MM.1S (cell line): ENCODE measurements at regions not wholly inside any gene's neighbourhood (a gene's known extent, or its start where the extent isn't known, plus 50 kb on each side); places are given as distances from the start of the nearest gene placed in this dataset.

Experiments
- DNase-seq: peaks from one replicate; pipeline ENCODE4 v3.0.0-alpha.2; 2015
- H2AFZ ChIP-seq: fragments of 300-600 bp; sonication (generic); 2 replicates; pipeline ENCODE4 v1.6.0; 2016; ENCODE audit warnings: antibody characterized with exemption, low read length
- H3F3A ChIP-seq: fragments of 300-600 bp; sonication (generic); 2 replicates; pipeline ENCODE4 v1.6.1; 2016; ENCODE audit warnings: mild to moderate bottlenecking, antibody characterized with exemption, low read length, moderate library complexity, mixed read lengths; ENCODE audit not compliant: insufficient read depth
- H3K27ac ChIP-seq: fragments of 300-600 bp; sonication (generic); 2 replicates; pipeline ENCODE4 v1.5.1; 2016; ENCODE audit warnings: mild to moderate bottlenecking, low read length
- H3K27me3 ChIP-seq: fragments of 300-600 bp; sonication (generic); replicated peaks from 2 replicates; pipeline ENCODE4 v1.6.0; 2016; ENCODE audit warnings: low read length; ENCODE audit not compliant: insufficient read depth
- H3K36me3 ChIP-seq: fragments of 300-600 bp; sonication (generic); replicated peaks from 2 replicates; pipeline ENCODE4 v1.6.1; 2016; ENCODE audit warnings: mild to moderate bottlenecking, low read length, mixed read lengths; ENCODE audit not compliant: insufficient read depth
- H3K4me1 ChIP-seq: fragments of 300-600 bp; sonication (generic); 2 replicates; pipeline ENCODE4 v1.6.1; 2016; ENCODE audit warnings: low read length, mixed read lengths
- H3K4me2 ChIP-seq: fragments of 300-600 bp; sonication (generic); 2 replicates; pipeline ENCODE4 v1.6.0; 2016; ENCODE audit warnings: low read depth, low read length
- H3K4me3 ChIP-seq: fragments of 300-600 bp; sonication (generic); 2 replicates; pipeline ENCODE4 v1.5.1; 2016; ENCODE audit warnings: low read length, mixed read lengths
- H3K79me2 ChIP-seq: fragments of 300-600 bp; sonication (generic); 2 replicates; pipeline ENCODE4 v1.6.1; 2016; ENCODE audit warnings: mixed run types, low read length, mixed read lengths
- H3K9ac ChIP-seq: fragments of 300-600 bp; sonication (generic); 2 replicates; pipeline ENCODE4 v1.6.1; 2016; ENCODE audit warnings: low read length, mixed read lengths
- H3K9me2 ChIP-seq: fragments of 300-600 bp; sonication (generic); replicated peaks from 2 replicates; pipeline ENCODE4 v1.6.1; 2016; ENCODE audit warnings: mild to moderate bottlenecking, low read length, mixed read lengths; ENCODE audit not compliant: insufficient read depth
- H3K9me3 ChIP-seq: fragments of 300-600 bp; sonication (generic); replicated peaks from 2 replicates; pipeline ENCODE4 v1.6.1; 2016; ENCODE audit warnings: mild to moderate bottlenecking, low read length, mixed read lengths; ENCODE audit not compliant: insufficient read depth
- H4K20me1 ChIP-seq: fragments of 300-600 bp; sonication (generic); 2 replicates; pipeline ENCODE4 v1.6.1; 2016; ENCODE audit warnings: mild to moderate bottlenecking, low read length, moderate library complexity, mixed read lengths; ENCODE audit not compliant: insufficient read depth
- CTCF ChIP-seq: fragments of 300-600 bp; sonication (generic); IDR thresholded peaks from 2 replicates; pipeline ENCODE4 v1.5.1; 2016; ENCODE audit warnings: antibody characterized with exemption, low read length, mixed read lengths
- EZH2 ChIP-seq: fragments of 300-600 bp; sonication (generic); optimal IDR thresholded peaks from 2 replicates; pipeline ENCODE3; 2017; ENCODE audit warnings: low read depth, mild to moderate bottlenecking, antibody characterized with exemption, low read length, mixed read lengths
- EZH2phosphoT487 ChIP-seq: fragments of 300-600 bp; sonication (generic); IDR thresholded peaks from 2 replicates; pipeline ENCODE4 v1.6.1; 2018; ENCODE audit warnings: antibody characterized with exemption, low read length

- H3K79me2 ChIP-seq, result no peaks in the 10 kb centered on the region
- H3K27ac ChIP-seq, result no peak overlapping the region
- no peaks in the 10 kb centered on the region for H3K9me2 ChIP-seq
- no peaks in the 10 kb centered on the region for H3F3A ChIP-seq
- no peak overlapping the region for H3K4me3 ChIP-seq
- TF ChIP-seq EZH2 (no peak), EZH2phosphoT487 (no peak), CTCF (no peak)
- H3K4me1 ChIP-seq, result no peaks in the 10 kb centered on the region
- no peak overlapping the region for H3K4me2 ChIP-seq
- no peaks in the 10 kb centered on the region for H3K27me3 ChIP-seq
- no peaks in the 10 kb centered on the region for H4K20me1 ChIP-seq
- no peak for DNase-seq
- H3K9me3 ChIP-seq, result no peaks in the 10 kb centered on the region
- no peak overlapping the region for H3K9ac ChIP-seq
- H3K36me3 ChIP-seq, result no peaks in the 10 kb centered on the region
- H2AFZ ChIP-seq, result no peak overlapping the region
Observed at GRCh38 chr6:99186417-99186816, 163.1 kb downstream of the FAXC start.

DNA sequence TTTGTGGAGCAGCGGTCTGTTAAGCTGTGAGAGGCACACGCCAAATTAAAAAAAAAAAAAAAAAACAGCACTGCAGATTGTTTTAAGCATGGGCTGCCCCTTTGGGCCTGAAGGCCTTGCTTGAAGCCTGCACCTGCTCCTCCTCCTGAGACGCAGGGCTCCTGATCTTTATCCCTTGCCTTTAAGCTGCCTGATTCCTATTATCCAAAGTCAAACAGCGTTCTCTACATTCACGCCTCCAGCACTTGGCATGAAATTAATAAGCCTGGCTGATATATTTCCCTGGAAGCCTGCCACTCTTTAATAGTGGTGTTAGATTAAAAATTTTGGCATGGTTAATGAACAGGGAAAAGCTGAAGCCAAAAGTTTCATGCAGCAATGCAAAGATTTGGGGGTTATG, 163.9 kb downstream of the FAXC start:
- Histone ChIP-seq H3K4me2 (no peak overlapping the region), H3K9ac (no peak overlapping the region), H3K27ac (no peak overlapping the region), H3K9me2 (no peaks in the 10 kb centered on the region), H3K9me3 (no peaks in the 10 kb centered on the region), H3K4me1 (no peaks in the 10 kb centered on the region), H3K4me3 (no peak overlapping the region), H3K27me3 (no peaks in the 10 kb centered on the region), H3F3A (no peaks in the 10 kb centered on the region), H3K79me2 (no peaks in the 10 kb centered on the region), H4K20me1 (no peaks in the 10 kb centered on the region), H3K36me3 (no peaks in the 10 kb centered on the region), H2AFZ (no peak overlapping the region)
- TF ChIP-seq EZH2phosphoT487 (no peak), EZH2 (no peak), CTCF (no peak)
- DNase-seq, result no peak

DNA sequence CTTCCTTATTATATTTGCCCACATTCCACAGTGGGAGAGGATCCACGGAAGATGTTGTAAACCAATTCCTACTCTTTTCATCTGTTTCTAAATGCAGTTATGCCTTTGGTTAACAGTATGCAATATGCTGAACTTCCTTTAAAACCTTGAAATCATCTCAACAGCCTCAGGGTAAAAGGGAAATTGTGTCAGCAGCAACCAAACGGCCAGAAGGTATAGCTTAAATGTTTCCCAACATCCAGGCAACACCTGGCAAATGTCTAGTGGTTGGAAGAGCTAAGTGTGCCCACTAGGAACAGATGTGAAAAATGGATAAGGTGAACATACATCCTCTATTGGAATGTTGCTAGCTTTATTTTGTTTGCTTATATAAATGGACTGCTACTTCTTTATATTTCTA, 164.8 kb downstream of the FAXC start:
- Histone ChIP-seq H3K27ac (no peak overlapping the region), H3K79me2 (no peaks in the 10 kb centered on the region), H3K9me3 (no peaks in the 10 kb centered on the region), H3K4me3 (no peak overlapping the region), H3K4me1 (no peaks in the 10 kb centered on the region), H3F3A (no peaks in the 10 kb centered on the region), H3K9ac (no peak overlapping the region), H3K9me2 (no peaks in the 10 kb centered on the region), H3K27me3 (no peaks in the 10 kb centered on the region), H3K4me2 (no peak overlapping the region), H4K20me1 (no peaks in the 10 kb centered on the region), H2AFZ (no peak overlapping the region), H3K36me3 (no peaks in the 10 kb centered on the region)
- DNase-seq, result no peak
- no peak for TF ChIP-seq EZH2phosphoT487
- TF ChIP-seq CTCF, result no peak
- no peak for TF ChIP-seq EZH2

DNA sequence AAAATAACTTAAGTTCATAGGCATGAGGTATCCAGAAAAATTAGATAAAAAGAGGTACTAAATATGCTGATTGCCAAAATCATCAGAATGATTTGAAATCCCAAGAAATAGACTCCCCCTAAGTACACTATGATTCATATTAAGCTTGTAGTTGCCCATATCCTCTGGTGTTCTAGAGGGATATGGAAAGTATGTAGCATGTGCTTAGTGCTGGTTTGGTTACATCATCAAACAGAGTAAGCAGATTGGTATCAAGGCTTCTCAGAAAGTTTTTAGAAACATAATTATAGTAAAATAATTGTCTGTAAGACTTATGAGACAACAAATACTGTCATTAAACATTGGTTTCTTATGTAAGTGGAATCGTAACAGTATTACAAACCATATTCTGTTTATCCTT, 166.4 kb downstream of the FAXC start:
- Histone ChIP-seq H3F3A (no peaks in the 10 kb centered on the region), H3K4me3 (no peak overlapping the region), H3K36me3 (no peaks in the 10 kb centered on the region), H3K9ac (no peak overlapping the region), H3K4me2 (no peak overlapping the region), H3K4me1 (no peaks in the 10 kb centered on the region), H3K9me3 (no peaks in the 10 kb centered on the region), H3K27me3 (no peaks in the 10 kb centered on the region), H2AFZ (no peak overlapping the region), H3K79me2 (no peaks in the 10 kb centered on the region), H3K27ac (no peak overlapping the region), H4K20me1 (no peaks in the 10 kb centered on the region), H3K9me2 (no peaks in the 10 kb centered on the region)
- TF ChIP-seq EZH2phosphoT487 (no peak), EZH2 (no peak), CTCF (no peak)
- no peak for DNase-seq
